ENCODE measurements at regions not wholly inside any gene's neighbourhood (a gene's known extent, or its start where the extent isn't known, plus 50 kb on each side); places are given as distances from the start of the nearest gene placed in this dataset.

DNA sequence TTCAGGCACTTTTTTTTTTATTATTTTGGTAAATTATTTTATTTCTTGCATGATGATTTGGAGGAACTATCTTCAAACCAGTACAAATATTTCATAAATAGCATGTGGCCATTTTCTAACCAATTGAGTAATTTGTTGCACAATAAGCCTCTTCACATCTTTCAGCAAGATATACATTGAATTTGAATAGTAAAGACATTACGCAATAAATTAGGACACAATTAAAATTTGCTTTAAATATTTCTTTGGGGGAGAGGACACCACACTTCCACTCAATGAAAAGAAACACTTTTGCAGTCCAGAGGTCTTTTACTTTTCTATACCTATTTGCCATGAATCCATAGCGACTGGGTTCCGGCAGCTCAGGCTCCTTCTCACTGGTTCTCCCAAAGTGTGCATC is 762.6 kb upstream of the GOLIM4 start:
- DNase-seq (ENCODE audit: low spot score), result no peak
- Histone ChIP-seq H3K4me1 (ENCODE audit: insufficient read depth) (peaks cover 28% of the 10 kb centered on the region), H3K36me3 (replicated peaks; ENCODE audit: insufficient read depth, low read depth) (no peaks in the 10 kb centered on the region), H3K4me3 (no peak overlapping the region), H3K27me3 (no peaks in the 10 kb centered on the region), H4K20me1 (ENCODE audit: insufficient read depth, poor library complexity, severe bottlenecking) (no peaks in the 10 kb centered on the region), H3K9me2 (replicated peaks; ENCODE audit: insufficient read depth) (no peaks in the 10 kb centered on the region), H3K27ac (peak overlapping the region; percentile 94), H3K9me3 (ENCODE audit: low read depth) (no peaks in the 10 kb centered on the region), H2AFZ (no peak overlapping the region), H3K79me2 (no peaks in the 10 kb centered on the region), H3K4me2 (no peak overlapping the region)
- 99% methylated on average over 3 of the region's 3 CpGs for WGBS (ENCODE audit: low lambda C conversion rate, missing lambda C conversion rate)
- TF ChIP-seq EZH2phosphoT487 (IDR thresholded peaks at IDR 0.05; ENCODE audit: low read depth, severe bottlenecking, unreplicated experiment) (no peak), EZH2 (IDR thresholded peaks at IDR 0.05; ENCODE audit: borderline replicate concordance) (no peak)
- TF ChIP-seq, protein P1, sequence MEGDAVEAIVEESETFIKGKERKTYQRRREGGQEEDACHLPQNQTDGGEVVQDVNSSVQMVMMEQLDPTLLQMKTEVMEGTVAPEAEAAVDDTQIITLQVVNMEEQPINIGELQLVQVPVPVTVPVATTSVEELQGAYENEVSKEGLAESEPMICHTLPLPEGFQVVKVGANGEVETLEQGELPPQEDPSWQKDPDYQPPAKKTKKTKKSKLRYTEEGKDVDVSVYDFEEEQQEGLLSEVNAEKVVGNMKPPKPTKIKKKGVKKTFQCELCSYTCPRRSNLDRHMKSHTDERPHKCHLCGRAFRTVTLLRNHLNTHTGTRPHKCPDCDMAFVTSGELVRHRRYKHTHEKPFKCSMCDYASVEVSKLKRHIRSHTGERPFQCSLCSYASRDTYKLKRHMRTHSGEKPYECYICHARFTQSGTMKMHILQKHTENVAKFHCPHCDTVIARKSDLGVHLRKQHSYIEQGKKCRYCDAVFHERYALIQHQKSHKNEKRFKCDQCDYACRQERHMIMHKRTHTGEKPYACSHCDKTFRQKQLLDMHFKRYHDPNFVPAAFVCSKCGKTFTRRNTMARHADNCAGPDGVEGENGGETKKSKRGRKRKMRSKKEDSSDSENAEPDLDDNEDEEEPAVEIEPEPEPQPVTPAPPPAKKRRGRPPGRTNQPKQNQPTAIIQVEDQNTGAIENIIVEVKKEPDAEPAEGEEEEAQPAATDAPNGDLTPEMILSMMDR (IDR thresholded peaks at IDR 0.05; ENCODE audit: poor library complexity), result no peak

DNA sequence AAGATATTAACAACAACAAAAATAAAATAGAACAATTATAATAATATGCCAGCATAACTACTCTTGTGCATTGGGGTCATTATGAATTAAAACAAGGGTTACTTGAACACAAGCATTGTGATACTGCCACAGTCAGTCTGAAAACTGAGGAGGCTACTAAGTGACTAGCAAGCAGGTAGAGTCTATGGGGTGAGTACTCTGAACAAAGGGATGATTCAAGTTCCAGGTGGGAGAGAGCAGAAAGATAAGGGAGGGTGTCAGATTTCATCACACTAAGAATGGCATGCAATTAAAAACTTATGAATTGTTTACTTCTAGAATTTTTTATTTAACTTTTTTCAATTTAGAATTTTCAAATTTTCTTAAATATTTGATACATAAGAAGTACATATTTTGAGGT is 754.4 kb upstream of the GOLIM4 start:
- H3K27me3 ChIP-seq, result peaks cover 15% of the 10 kb centered on the region
- H3K27ac ChIP-seq, result no peak overlapping the region
- no peaks in the 10 kb centered on the region for H3K9me3 ChIP-seq (ENCODE audit: low read depth)
- H3K4me3 ChIP-seq, result no peak overlapping the region
- H3K79me2 ChIP-seq, result no peaks in the 10 kb centered on the region
- no peaks in the 10 kb centered on the region for H3K9me2 ChIP-seq (replicated peaks; ENCODE audit: insufficient read depth)
- no peaks in the 10 kb centered on the region for H4K20me1 ChIP-seq (ENCODE audit: insufficient read depth, poor library complexity, severe bottlenecking)
- no peak overlapping the region for H2AFZ ChIP-seq
- no peak overlapping the region for H3K4me2 ChIP-seq
- H3K36me3 ChIP-seq (replicated peaks; ENCODE audit: insufficient read depth, low read depth), result no peaks in the 10 kb centered on the region
- DNase-seq (ENCODE audit: low spot score), result no peak
- TF ChIP-seq, protein P1 (IDR thresholded peaks at IDR 0.05; ENCODE audit: poor library complexity), result no peak
- TF ChIP-seq EZH2phosphoT487 (IDR thresholded peaks at IDR 0.05; ENCODE audit: low read depth, severe bottlenecking, unreplicated experiment), result no peak
- no peak for TF ChIP-seq EZH2 (IDR thresholded peaks at IDR 0.05; ENCODE audit: borderline replicate concordance)
- H3K4me1 ChIP-seq (ENCODE audit: insufficient read depth), result no peaks in the 10 kb centered on the region

DNA sequence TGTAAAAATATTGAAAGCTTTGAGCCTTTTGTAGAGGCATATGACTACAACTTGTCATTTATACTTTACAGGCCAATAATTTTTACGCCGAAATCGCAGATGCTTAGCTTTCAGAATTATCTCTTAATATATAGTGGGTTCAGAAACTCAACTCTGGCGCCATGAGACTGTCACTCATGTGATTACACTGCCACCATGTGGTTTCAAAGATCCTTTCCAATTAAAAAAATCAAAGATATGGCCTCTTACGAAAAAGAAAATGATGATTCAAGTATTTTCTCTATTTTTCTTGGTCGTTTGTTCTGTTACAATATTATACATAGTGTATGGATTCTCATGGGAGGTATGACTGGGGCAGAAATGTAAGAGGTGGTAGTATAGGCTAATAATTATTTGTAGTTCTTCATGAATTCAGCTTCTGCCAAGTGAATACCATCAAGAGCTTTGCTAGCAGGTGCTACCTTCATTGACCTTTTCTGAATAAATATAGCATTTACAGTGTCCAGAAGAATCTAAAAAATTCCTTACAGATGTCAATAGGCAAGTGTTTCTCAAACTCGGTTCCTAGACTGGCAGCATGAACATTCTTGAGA is 751.7 kb upstream of the GOLIM4 start:
- Histone ChIP-seq H3K79me2 (no peaks in the 10 kb centered on the region), H3K4me1 (ENCODE audit: insufficient read depth) (no peaks in the 10 kb centered on the region), H3K4me3 (no peak overlapping the region), H3K9me3 (ENCODE audit: low read depth) (no peaks in the 10 kb centered on the region), H3K27me3 (peaks cover 26% of the 10 kb centered on the region), H3K4me2 (peak overlapping the region; percentile 42), H4K20me1 (ENCODE audit: insufficient read depth, poor library complexity, severe bottlenecking) (no peaks in the 10 kb centered on the region), H3K9me2 (replicated peaks; ENCODE audit: insufficient read depth) (no peaks in the 10 kb centered on the region), H3K27ac (no peak overlapping the region), H2AFZ (peak overlapping the region; percentile 7), H3K36me3 (replicated peaks; ENCODE audit: insufficient read depth, low read depth) (no peaks in the 10 kb centered on the region)
- peak; percentile 51 for DNase-seq (ENCODE audit: low spot score)
- no peak for TF ChIP-seq EZH2phosphoT487 (IDR thresholded peaks at IDR 0.05; ENCODE audit: low read depth, severe bottlenecking, unreplicated experiment)
- no peak for TF ChIP-seq EZH2 (IDR thresholded peaks at IDR 0.05; ENCODE audit: borderline replicate concordance)
- TF ChIP-seq, protein P1 (IDR thresholded peaks at IDR 0.05; ENCODE audit: poor library complexity), result peak; percentile 85
- whole genome bisulfite sequencing (ENCODE audit: low lambda C conversion rate, missing lambda C conversion rate), result 27% methylated on average over 7 of the region's 7 CpGs
